ENCODE measurements at regions not wholly inside any gene's neighbourhood (a gene's known extent, or its start where the extent isn't known, plus 50 kb on each side); places are given as distances from the start of the nearest gene placed in this dataset.

- H3K4me3 ChIP-seq (ENCODE audit: low read depth, low read length) = no peak overlapping the region
- TF ChIP-seq CTCF (IDR thresholded peaks at IDR 0.05; ENCODE audit: low read depth, low read length) (no peak), MAX (IDR thresholded peaks at IDR 0.05; ENCODE audit: low read depth, low read length) (no peak), POLR2A (IDR thresholded peaks at IDR 0.05; ENCODE audit: extremely low read depth, insufficient read length) (no peak), MYC (IDR thresholded peaks at IDR 0.05; ENCODE audit: low read depth, low read length) (no peak)
- DNase-seq (ENCODE audit: low read depth) = no peak
Measured at GRCh38 chr13:83496501-83496900, 385.8 kb downstream of the SLITRK1 start.

- TF ChIP-seq MAX (IDR thresholded peaks at IDR 0.05; ENCODE audit: low read depth, low read length) = no peak
- TF ChIP-seq CTCF (IDR thresholded peaks at IDR 0.05; ENCODE audit: low read depth, low read length) = no peak
- TF ChIP-seq POLR2A (IDR thresholded peaks at IDR 0.05; ENCODE audit: extremely low read depth, insufficient read length) = no peak
- no peak for TF ChIP-seq MYC (IDR thresholded peaks at IDR 0.05; ENCODE audit: low read depth, low read length)
- DNase-seq (ENCODE audit: low read depth) = no peak
- no peak overlapping the region for H3K4me3 ChIP-seq (ENCODE audit: low read depth, low read length)
Measured at GRCh38 chr13:83485101-83485500, 397.2 kb downstream of the SLITRK1 start.

- DNase-seq (ENCODE audit: low read depth) = no peak
- no peak overlapping the region for H3K4me3 ChIP-seq (ENCODE audit: low read depth, low read length)
Measured at GRCh38 chr13:83471011-83471410, 411.3 kb downstream of the SLITRK1 start.

GRCh38 chr13:83470133-83470797 is 412.0 kb downstream of the SLITRK1 start:
- no peak overlapping the region for H3K4me3 ChIP-seq (ENCODE audit: low read depth, low read length)
- DNase-seq (ENCODE audit: low read depth) = no peak
- TF ChIP-seq MYC (IDR thresholded peaks at IDR 0.05; ENCODE audit: low read depth, low read length) (no peak), CTCF (IDR thresholded peaks at IDR 0.05; ENCODE audit: low read depth, low read length) (no peak), POLR2A (IDR thresholded peaks at IDR 0.05; ENCODE audit: extremely low read depth, insufficient read length) (no peak), MAX (IDR thresholded peaks at IDR 0.05; ENCODE audit: low read depth, low read length) (no peak)

More at GRCh38 chr13:83471011-83471410, 411.3 kb downstream of the SLITRK1 start:
- no peak for TF ChIP-seq MYC (IDR thresholded peaks at IDR 0.05; ENCODE audit: low read depth, low read length)
- no peak for TF ChIP-seq MAX (IDR thresholded peaks at IDR 0.05; ENCODE audit: low read depth, low read length)
- TF ChIP-seq POLR2A (IDR thresholded peaks at IDR 0.05; ENCODE audit: extremely low read depth, insufficient read length) = no peak

- TF ChIP-seq MYC (IDR thresholded peaks at IDR 0.05; ENCODE audit: low read depth, low read length) = no peak
- TF ChIP-seq CTCF (IDR thresholded peaks at IDR 0.05; ENCODE audit: low read depth, low read length) = no peak
- TF ChIP-seq MAX (IDR thresholded peaks at IDR 0.05; ENCODE audit: low read depth, low read length) = no peak
- no peak for TF ChIP-seq POLR2A (IDR thresholded peaks at IDR 0.05; ENCODE audit: extremely low read depth, insufficient read length)
- no peak for DNase-seq (ENCODE audit: low read depth)
- no peak overlapping the region for H3K4me3 ChIP-seq (ENCODE audit: low read depth, low read length)
Measured at GRCh38 chr13:83453723-83454122, 428.6 kb downstream of the SLITRK1 start.

- no peak for TF ChIP-seq POLR2A (IDR thresholded peaks at IDR 0.05; ENCODE audit: extremely low read depth, insufficient read length)
- TF ChIP-seq MYC (IDR thresholded peaks at IDR 0.05; ENCODE audit: low read depth, low read length) = no peak
- no peak for TF ChIP-seq MAX (IDR thresholded peaks at IDR 0.05; ENCODE audit: low read depth, low read length)
- no peak for TF ChIP-seq CTCF (IDR thresholded peaks at IDR 0.05; ENCODE audit: low read depth, low read length)
- no peak for DNase-seq (ENCODE audit: low read depth)
- H3K4me3 ChIP-seq (ENCODE audit: low read depth, low read length) = no peak overlapping the region
Measured at GRCh38 chr13:83453300-83453699, 429.0 kb downstream of the SLITRK1 start.
